ENCODE measurements at regions not wholly inside any gene's neighbourhood (a gene's known extent, or its start where the extent isn't known, plus 50 kb on each side); places are given as distances from the start of the nearest gene placed in this dataset.

- H3K27me3 ChIP-seq (ENCODE audit: control insufficient read depth, insufficient read depth, low read length): no peaks in the 10 kb centered on the region; the same call in 1 of the 2 replicates
- H3K9me3 ChIP-seq (ENCODE audit: control insufficient read depth, insufficient read depth, low read depth, low read length): no peaks in the 10 kb centered on the region
- H3K4me1 ChIP-seq (ENCODE audit: control insufficient read depth, insufficient read depth, low read length): no peaks in the 10 kb centered on the region
These were observed 106.9 kb upstream of the PTGFR start for GRCh38 chr1:78383923-78384322.

GRCh38 chr1:78385744-78386462 lies 104.9 kb upstream of the PTGFR start:
- no peak overlapping the region for H3K9ac ChIP-seq (ENCODE audit: low read length)
- no peak overlapping the region for H3K4me3 ChIP-seq (ENCODE audit: low read depth, low read length)
- H3K27ac ChIP-seq (ENCODE audit: low read depth, low read length): no peak overlapping the region
- H3K9me3 ChIP-seq (ENCODE audit: control insufficient read depth, insufficient read depth, low read depth, low read length): no peaks in the 10 kb centered on the region
- H3K36me3 ChIP-seq (ENCODE audit: control insufficient read depth, insufficient read depth, low read length): no peaks in the 10 kb centered on the region
- no peaks in the 10 kb centered on the region for H3K4me1 ChIP-seq (ENCODE audit: control insufficient read depth, insufficient read depth, low read length)
- no peaks in the 10 kb centered on the region; the same call in 1 of the 2 replicates for H3K27me3 ChIP-seq (ENCODE audit: control insufficient read depth, insufficient read depth, low read length)

More at GRCh38 chr1:78383923-78384322, 106.9 kb upstream of the PTGFR start:
- no peak overlapping the region for H3K27ac ChIP-seq (ENCODE audit: low read depth, low read length)
- H3K4me3 ChIP-seq (ENCODE audit: low read depth, low read length): no peak overlapping the region
- H3K9ac ChIP-seq (ENCODE audit: low read length): no peak overlapping the region
- H3K36me3 ChIP-seq (ENCODE audit: control insufficient read depth, insufficient read depth, low read length): no peaks in the 10 kb centered on the region

DNA sequence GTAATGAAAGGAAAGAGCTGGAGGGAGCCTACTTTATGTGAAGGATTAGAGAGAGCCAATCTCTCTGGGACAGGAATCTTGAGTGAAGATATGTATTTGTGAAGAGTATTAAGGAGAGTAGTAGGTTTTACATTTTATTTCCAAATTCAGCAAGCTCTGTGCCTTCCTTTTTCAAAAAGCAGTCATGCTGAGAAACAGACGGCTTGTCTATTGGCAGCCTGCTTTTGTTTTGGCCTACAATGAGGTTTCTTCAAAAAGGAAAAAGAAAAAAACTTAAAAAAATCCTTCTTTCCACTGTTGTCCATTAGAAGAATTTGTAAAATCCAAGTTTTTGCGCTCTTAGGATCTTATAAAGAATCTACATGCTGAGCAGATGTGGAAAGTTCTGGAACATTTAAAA lies 103.6 kb upstream of the PTGFR start:
- Histone ChIP-seq H3K9me3 (ENCODE audit: control insufficient read depth, insufficient read depth, low read depth, low read length) (no peaks in the 10 kb centered on the region), H3K4me3 (ENCODE audit: low read depth, low read length) (no peak overlapping the region), H3K27ac (ENCODE audit: low read depth, low read length) (no peak overlapping the region), H3K4me1 (ENCODE audit: control insufficient read depth, insufficient read depth, low read length) (no peaks in the 10 kb centered on the region), H3K27me3 (ENCODE audit: control insufficient read depth, insufficient read depth, low read length) (no peaks in the 10 kb centered on the region; the same call in 1 of the 2 replicates), H3K9ac (ENCODE audit: low read length) (no peak overlapping the region), H3K36me3 (ENCODE audit: control insufficient read depth, insufficient read depth, low read length) (no peaks in the 10 kb centered on the region)

DNA sequence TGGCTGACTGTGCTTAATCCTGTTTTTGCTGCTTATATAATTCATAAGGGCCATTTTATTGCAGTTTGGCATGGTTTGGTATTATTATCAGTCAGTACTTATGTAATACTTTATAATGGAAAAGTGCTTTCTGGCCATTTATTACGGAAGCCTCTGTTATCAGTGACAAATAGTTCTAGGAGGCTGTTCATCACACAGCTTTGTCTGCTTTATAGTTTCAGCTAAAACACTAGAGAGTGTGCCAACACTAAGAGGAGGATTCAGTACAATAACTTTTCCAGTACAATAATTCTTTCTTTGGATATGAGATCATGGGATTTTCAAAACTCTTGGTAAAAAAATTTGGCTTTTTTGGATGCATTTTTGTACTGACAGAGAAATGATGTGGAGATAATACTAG lies 102.9 kb upstream of the PTGFR start:
- Histone ChIP-seq H3K4me3 (ENCODE audit: low read depth, low read length) (no peak overlapping the region), H3K9ac (ENCODE audit: low read length) (no peak overlapping the region), H3K27me3 (ENCODE audit: control insufficient read depth, insufficient read depth, low read length) (no peaks in the 10 kb centered on the region; the same call in 1 of the 2 replicates), H3K4me1 (ENCODE audit: control insufficient read depth, insufficient read depth, low read length) (no peaks in the 10 kb centered on the region), H3K27ac (ENCODE audit: low read depth, low read length) (no peak overlapping the region), H3K36me3 (ENCODE audit: control insufficient read depth, insufficient read depth, low read length) (no peaks in the 10 kb centered on the region), H3K9me3 (ENCODE audit: control insufficient read depth, insufficient read depth, low read depth, low read length) (no peaks in the 10 kb centered on the region)

DNA sequence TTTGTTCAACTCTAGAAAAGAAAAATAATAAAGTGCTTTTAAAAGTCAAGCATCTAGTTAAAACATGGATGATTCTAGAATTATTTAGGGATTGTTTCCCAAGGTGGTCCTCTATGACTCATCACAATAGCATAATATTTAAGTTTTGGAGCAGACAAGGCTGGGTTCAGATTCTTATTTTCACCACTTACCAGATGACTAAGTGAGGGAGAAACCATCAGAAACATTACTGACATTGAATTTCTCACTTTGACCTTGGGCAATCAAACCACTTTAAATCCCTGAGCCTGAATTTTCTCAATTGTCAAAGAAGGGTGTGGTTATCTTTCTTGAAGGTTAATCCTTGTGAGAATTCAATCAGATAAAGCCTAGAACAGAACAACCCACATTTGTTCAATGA lies 102.5 kb upstream of the PTGFR start:
- Histone ChIP-seq H3K4me1 (ENCODE audit: control insufficient read depth, insufficient read depth, low read length) (no peaks in the 10 kb centered on the region), H3K36me3 (ENCODE audit: control insufficient read depth, insufficient read depth, low read length) (no peaks in the 10 kb centered on the region), H3K4me3 (ENCODE audit: low read depth, low read length) (no peak overlapping the region), H3K9ac (ENCODE audit: low read length) (no peak overlapping the region), H3K9me3 (ENCODE audit: control insufficient read depth, insufficient read depth, low read depth, low read length) (no peaks in the 10 kb centered on the region), H3K27ac (ENCODE audit: low read depth, low read length) (no peak overlapping the region), H3K27me3 (ENCODE audit: control insufficient read depth, insufficient read depth, low read length) (no peaks in the 10 kb centered on the region; the same call in 1 of the 2 replicates)

GRCh38 chr1:78401148-78401547 lies 89.6 kb upstream of the PTGFR start:
- Histone ChIP-seq H3K4me1 (ENCODE audit: control insufficient read depth, insufficient read depth, low read length) (no peaks in the 10 kb centered on the region), H3K36me3 (ENCODE audit: control insufficient read depth, insufficient read depth, low read length) (no peaks in the 10 kb centered on the region), H3K9me3 (ENCODE audit: control insufficient read depth, insufficient read depth, low read depth, low read length) (no peaks in the 10 kb centered on the region), H3K9ac (ENCODE audit: low read length) (no peak overlapping the region), H3K4me3 (ENCODE audit: low read depth, low read length) (no peak overlapping the region), H3K27me3 (ENCODE audit: control insufficient read depth, insufficient read depth, low read length) (no peaks in the 10 kb centered on the region; the same call in 1 of the 2 replicates), H3K27ac (ENCODE audit: low read depth, low read length) (no peak overlapping the region)

- Histone ChIP-seq H3K9me3 (ENCODE audit: control insufficient read depth, insufficient read depth, low read depth, low read length) (peaks cover 4% of the 10 kb centered on the region; the same call in 1 of the 2 replicates), H3K4me1 (ENCODE audit: control insufficient read depth, insufficient read depth, low read length) (no peaks in the 10 kb centered on the region), H3K36me3 (ENCODE audit: control insufficient read depth, insufficient read depth, low read length) (no peaks in the 10 kb centered on the region), H3K4me3 (ENCODE audit: low read depth, low read length) (no peak overlapping the region), H3K27me3 (ENCODE audit: control insufficient read depth, insufficient read depth, low read length) (no peaks in the 10 kb centered on the region), H3K27ac (ENCODE audit: low read depth, low read length) (no peak overlapping the region), H3K9ac (ENCODE audit: low read length) (no peak overlapping the region)
These were observed 82.6 kb upstream of the PTGFR start for GRCh38 chr1:78408192-78408591.

DNA sequence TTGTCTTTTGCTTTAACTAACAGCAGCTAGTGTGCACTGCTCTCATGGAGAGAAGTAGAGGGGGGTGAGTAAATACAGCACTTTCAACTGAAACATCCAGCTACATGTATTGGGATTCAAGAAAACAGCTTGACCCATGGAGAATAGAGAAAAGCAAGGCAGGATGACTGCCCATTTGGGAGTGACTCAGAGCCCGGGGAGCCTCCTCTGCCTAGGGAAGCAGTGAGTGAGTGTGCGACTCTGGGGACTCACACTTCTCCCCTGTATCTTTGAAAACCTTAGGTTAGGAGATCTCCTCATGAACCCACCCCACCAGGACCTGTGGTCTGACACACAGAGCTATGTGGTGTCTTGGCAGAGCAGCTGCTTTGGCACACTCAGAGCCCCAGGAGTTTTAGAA lies 82.0 kb upstream of the PTGFR start:
- peaks cover 4% of the 10 kb centered on the region; the same call in 1 of the 2 replicates for H3K9me3 ChIP-seq (ENCODE audit: control insufficient read depth, insufficient read depth, low read depth, low read length)
- no peaks in the 10 kb centered on the region; the same call in 1 of the 2 replicates for H3K4me1 ChIP-seq (ENCODE audit: control insufficient read depth, insufficient read depth, low read length)
- no peaks in the 10 kb centered on the region for H3K36me3 ChIP-seq (ENCODE audit: control insufficient read depth, insufficient read depth, low read length)
- H3K4me3 ChIP-seq (ENCODE audit: low read depth, low read length): no peak overlapping the region
- no peak overlapping the region for H3K9ac ChIP-seq (ENCODE audit: low read length)
- H3K27ac ChIP-seq (ENCODE audit: low read depth, low read length): no peak overlapping the region
- H3K27me3 ChIP-seq (ENCODE audit: control insufficient read depth, insufficient read depth, low read length): no peaks in the 10 kb centered on the region

- H3K4me3 ChIP-seq (ENCODE audit: low read depth, low read length): no peak overlapping the region
- peaks cover 4% of the 10 kb centered on the region; the same call in 1 of the 2 replicates for H3K9me3 ChIP-seq (ENCODE audit: control insufficient read depth, insufficient read depth, low read depth, low read length)
- H3K9ac ChIP-seq (ENCODE audit: low read length): no peak overlapping the region
- H3K27me3 ChIP-seq (ENCODE audit: control insufficient read depth, insufficient read depth, low read length): no peaks in the 10 kb centered on the region
- no peak overlapping the region for H3K27ac ChIP-seq (ENCODE audit: low read depth, low read length)
- H3K4me1 ChIP-seq (ENCODE audit: control insufficient read depth, insufficient read depth, low read length): no peaks in the 10 kb centered on the region; the same call in 1 of the 2 replicates
- no peaks in the 10 kb centered on the region for H3K36me3 ChIP-seq (ENCODE audit: control insufficient read depth, insufficient read depth, low read length)
These were observed 80.1 kb upstream of the PTGFR start for GRCh38 chr1:78410643-78411042.

DNA sequence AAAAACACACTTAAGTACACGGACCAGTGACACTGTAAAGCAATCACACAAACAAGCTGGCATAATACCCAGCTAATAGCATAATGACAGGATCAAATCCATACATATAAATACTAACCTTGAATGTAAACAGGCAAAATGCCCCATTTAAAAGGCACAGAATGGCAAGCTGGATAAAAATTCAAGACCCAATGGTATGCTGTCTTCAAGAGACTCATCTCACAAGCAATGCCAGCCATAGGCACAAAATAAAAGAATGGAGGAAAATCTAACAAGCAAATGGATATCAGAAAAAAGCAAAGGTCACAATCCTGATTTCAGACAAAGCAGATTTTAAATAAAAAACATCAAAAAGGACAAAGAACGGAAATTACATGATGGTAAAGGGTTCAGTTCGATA lies 79.1 kb upstream of the PTGFR start:
- no peaks in the 10 kb centered on the region; the same call in 1 of the 2 replicates for H3K4me1 ChIP-seq (ENCODE audit: control insufficient read depth, insufficient read depth, low read length)

GRCh38 chr1:78415165-78415564 lies 75.6 kb upstream of the PTGFR start:
- no peaks in the 10 kb centered on the region for H3K36me3 ChIP-seq (ENCODE audit: control insufficient read depth, insufficient read depth, low read length)
- no peak overlapping the region for H3K27ac ChIP-seq (ENCODE audit: low read depth, low read length)
- H3K9me3 ChIP-seq (ENCODE audit: control insufficient read depth, insufficient read depth, low read depth, low read length): peaks cover 4% of the 10 kb centered on the region; the same call in 1 of the 2 replicates
- no peaks in the 10 kb centered on the region for H3K27me3 ChIP-seq (ENCODE audit: control insufficient read depth, insufficient read depth, low read length)
- H3K9ac ChIP-seq (ENCODE audit: low read length): no peak overlapping the region
- no peak overlapping the region for H3K4me3 ChIP-seq (ENCODE audit: low read depth, low read length)
- no peaks in the 10 kb centered on the region; the same call in 1 of the 2 replicates for H3K4me1 ChIP-seq (ENCODE audit: control insufficient read depth, insufficient read depth, low read length)

More for the DNA sequence above, 79.1 kb upstream of the PTGFR start:
- H3K27ac ChIP-seq (ENCODE audit: low read depth, low read length): no peak overlapping the region
- no peak overlapping the region for H3K9ac ChIP-seq (ENCODE audit: low read length)
- no peak overlapping the region for H3K4me3 ChIP-seq (ENCODE audit: low read depth, low read length)
- H3K9me3 ChIP-seq (ENCODE audit: control insufficient read depth, insufficient read depth, low read depth, low read length): peaks cover 4% of the 10 kb centered on the region; the same call in 1 of the 2 replicates
- H3K36me3 ChIP-seq (ENCODE audit: control insufficient read depth, insufficient read depth, low read length): no peaks in the 10 kb centered on the region
- no peaks in the 10 kb centered on the region for H3K27me3 ChIP-seq (ENCODE audit: control insufficient read depth, insufficient read depth, low read length)
